Naive thymus-derived CD8-positive, alpha-beta T cell (primary cell): ENCODE measurements at regions not wholly inside any gene's neighbourhood (a gene's known extent, or its start where the extent isn't known, plus 50 kb on each side); places are given as distances from the start of the nearest gene placed in this dataset.
A peak's percentile ranks its signal among the peaks of the same experiment; 100 is the strongest.

ENCODE experiments used
- ATAC-seq, 2 donors: fragments of 150-1000 bp; cut with Tn5 transposase in 1 of 2; sonication (Bioruptor Pico), chemical (Tn5 transposase) in 1 of 2; 1 replicate in 1 of 2; 2 replicates in 1 of 2; pipeline ENCODE4 v1.10.0; 2021; ENCODE audit warnings: mild to moderate bottlenecking in 2 of 2, moderate library complexity in 2 of 2
- POLR2A ChIA-PET: fragments of 350-600 bp; sonication (Branson Sonifier 250); formaldehyde crosslinking; loops from one replicate; lab custom pipeline; 2021; ENCODE audit warnings: antibody characterized with exemption; lab: Charles Lee
- DNase-seq, 10 donors: peaks; one replicate each; pipeline versions ENCODE4 v3.0.0 to v3.0.0-alpha.2; 2020 to 2022
- H3K27ac Mint-ChIP-seq, 10 donors: one replicate each; pipeline ENCODE4 v1.8.0; 2020 to 2022; ENCODE audit warnings: mild to moderate bottlenecking in 10 of 10, mixed read lengths in 10 of 10, moderate library complexity in 4 of 10, inconsistent platforms in 1 of 10
- H3K27me3 Mint-ChIP-seq, 5 donors: one replicate each; pipeline ENCODE4 v1.8.0; 2021 to 2022; ENCODE audit warnings: mixed read lengths in 5 of 5
- H3K36me3 Mint-ChIP-seq, 3 donors: one replicate each; pipeline ENCODE4 v1.8.0; 2020 to 2022; ENCODE audit warnings: mixed read lengths in 3 of 3, mild to moderate bottlenecking in 2 of 3, inconsistent platforms in 1 of 3
- H3K4me1 Mint-ChIP-seq, 4 donors: one replicate each; pipeline ENCODE4 v1.8.0; 2021 to 2022; ENCODE audit warnings: mixed read lengths in 4 of 4
- H3K4me3 Mint-ChIP-seq, 10 donors: one replicate each; pipeline ENCODE4 v1.8.0; 2020 to 2022; ENCODE audit warnings: mild to moderate bottlenecking in 10 of 10, mixed read lengths in 10 of 10, moderate library complexity in 6 of 10, inconsistent platforms in 1 of 10
- H3K9me3 Mint-ChIP-seq, 9 donors: one replicate each; pipeline ENCODE4 v1.8.0; 2020 to 2022; ENCODE audit warnings: mixed read lengths in 9 of 9, mild to moderate bottlenecking in 3 of 9, inconsistent platforms in 1 of 9, moderate library complexity in 1 of 9

- Mint-ChIP-seq H3K27me3 (peaks cover 0 to 3% (median 0%) of the 10 kb centered on the region in 5 donors), H3K27ac (no peak overlapping the region), H3K36me3 (no peaks in the 10 kb centered on the region), H3K4me3 (no peak overlapping the region), H3K9me3 (no peaks in the 10 kb centered on the region), H3K4me1 (peaks cover 0 to 10% (median 7%) of the 10 kb centered on the region in 4 donors)
- POLR2A ChIA-PET: no interaction called here
- no peak for ATAC-seq
- DNase-seq: no peak
Measured at GRCh38 chr15:62740141-62741004, 302.2 kb upstream of the TPM1 start.

- DNase-seq (no peak), ATAC-seq (no peak)
- H3K27ac Mint-ChIP-seq: peak overlapping the region in 2 of 10 donors; percentile 32 to 44
- H3K9me3 Mint-ChIP-seq: no peaks in the 10 kb centered on the region
- H3K36me3 Mint-ChIP-seq: no peaks in the 10 kb centered on the region
- POLR2A ChIA-PET: no interaction called here
- peak overlapping the region in 1 of 10 donors; percentile 29 for H3K4me3 Mint-ChIP-seq
- peaks cover 0 to 3% (median 0%) of the 10 kb centered on the region in 5 donors for H3K27me3 Mint-ChIP-seq
- H3K4me1 Mint-ChIP-seq: peaks cover 0 to 10% (median 7%) of the 10 kb centered on the region in 4 donors
Measured at GRCh38 chr15:62741106-62741505, 301.4 kb upstream of the TPM1 start.

GRCh38 chr15:62742409-62743171, 300.0 kb upstream of the TPM1 start:
- peaks cover 0 to 3% (median 0%) of the 10 kb centered on the region in 5 donors for H3K27me3 Mint-ChIP-seq
- peak overlapping the region in 1 of 10 donors; percentile 40 for H3K27ac Mint-ChIP-seq
- H3K4me3 Mint-ChIP-seq: peak overlapping the region in 1 of 10 donors; percentile 22
- DNase-seq (peak in 6 of 10 donors; percentile 14 to 24 (median 20)), ATAC-seq (no peak)
- H3K36me3 Mint-ChIP-seq: no peaks in the 10 kb centered on the region
- POLR2A ChIA-PET: no interaction called here
- no peaks in the 10 kb centered on the region for H3K9me3 Mint-ChIP-seq
- peaks cover 0 to 10% (median 7%) of the 10 kb centered on the region in 4 donors for H3K4me1 Mint-ChIP-seq

GRCh38 chr15:62745621-62746225, 296.8 kb upstream of the TPM1 start:
- no peaks in the 10 kb centered on the region for H3K36me3 Mint-ChIP-seq

GRCh38 chr15:62748196-62748595, 294.4 kb upstream of the TPM1 start:
- Mint-ChIP-seq H3K27ac (peak overlapping the region in 1 of 10 donors; percentile 33), H3K9me3 (no peaks in the 10 kb centered on the region), H3K27me3 (peaks cover 0 to 4% (median 3%) of the 10 kb centered on the region in 5 donors), H3K4me1 (no peaks in the 10 kb centered on the region), H3K36me3 (no peaks in the 10 kb centered on the region), H3K4me3 (no peak overlapping the region)
- DNase-seq (no peak), ATAC-seq (no peak)
- POLR2A ChIA-PET: no interaction called here

More at GRCh38 chr15:62745621-62746225, 296.8 kb upstream of the TPM1 start:
- H3K4me3 Mint-ChIP-seq: no peak overlapping the region
- no peaks in the 10 kb centered on the region for H3K9me3 Mint-ChIP-seq
- peaks cover 0 to 10% (median 7%) of the 10 kb centered on the region in 4 donors for H3K4me1 Mint-ChIP-seq
- POLR2A ChIA-PET: no interaction called here
- H3K27me3 Mint-ChIP-seq: peaks cover 0 to 4% (median 3%) of the 10 kb centered on the region in 5 donors
- no peak for ATAC-seq
- DNase-seq: no peak
- no peak overlapping the region for H3K27ac Mint-ChIP-seq

- DNase-seq (no peak), ATAC-seq (no peak)
- no peaks in the 10 kb centered on the region for H3K36me3 Mint-ChIP-seq
- peaks cover 0 to 4% (median 3%) of the 10 kb centered on the region in 5 donors for H3K27me3 Mint-ChIP-seq
- H3K4me1 Mint-ChIP-seq: no peaks in the 10 kb centered on the region
- no peaks in the 10 kb centered on the region for H3K9me3 Mint-ChIP-seq
- H3K4me3 Mint-ChIP-seq: no peak overlapping the region
- no peak overlapping the region for H3K27ac Mint-ChIP-seq
- POLR2A ChIA-PET: no interaction called here
Measured at GRCh38 chr15:62749036-62749815, 293.3 kb upstream of the TPM1 start.

GRCh38 chr15:62750471-62750870, 292.1 kb upstream of the TPM1 start:
- H3K9me3 Mint-ChIP-seq: no peaks in the 10 kb centered on the region
- H3K27ac Mint-ChIP-seq: peak overlapping the region in 1 of 10 donors; percentile 11
- H3K4me3 Mint-ChIP-seq: no peak overlapping the region
- no peaks in the 10 kb centered on the region for H3K36me3 Mint-ChIP-seq
- H3K27me3 Mint-ChIP-seq: peaks cover 0 to 4% (median 1%) of the 10 kb centered on the region in 5 donors
- DNase-seq (no peak), ATAC-seq (no peak)
- H3K4me1 Mint-ChIP-seq: no peaks in the 10 kb centered on the region
- POLR2A ChIA-PET: no interaction called here

- H3K4me3 Mint-ChIP-seq: no peak overlapping the region
- DNase-seq: no peak
- POLR2A ChIA-PET: no interaction called here
- H3K4me1 Mint-ChIP-seq: no peaks in the 10 kb centered on the region
- H3K27me3 Mint-ChIP-seq: peaks cover 0 to 2% (median under 1%) of the 10 kb centered on the region in 5 donors
- ATAC-seq: no peak
- no peaks in the 10 kb centered on the region for H3K36me3 Mint-ChIP-seq
- H3K27ac Mint-ChIP-seq: no peak overlapping the region
- no peaks in the 10 kb centered on the region for H3K9me3 Mint-ChIP-seq
Measured at GRCh38 chr15:62752657-62753517, 289.7 kb upstream of the TPM1 start.

GRCh38 chr15:62753518-62754221, 288.9 kb upstream of the TPM1 start:
- Mint-ChIP-seq H3K27ac (no peak overlapping the region), H3K4me1 (no peaks in the 10 kb centered on the region), H3K27me3 (peaks cover 0 to 2% (median 0%) of the 10 kb centered on the region in 5 donors), H3K4me3 (no peak overlapping the region), H3K36me3 (no peaks in the 10 kb centered on the region), H3K9me3 (no peaks in the 10 kb centered on the region)
- no peak for DNase-seq
- POLR2A ChIA-PET: no interaction called here
- no peak for ATAC-seq

GRCh38 chr15:62756326-62756994, 286.1 kb upstream of the TPM1 start:
- no peak for ATAC-seq
- no peaks in the 10 kb centered on the region for H3K9me3 Mint-ChIP-seq
- POLR2A ChIA-PET: no interaction called here
- no peak overlapping the region for H3K27ac Mint-ChIP-seq
- no peak for DNase-seq
- H3K36me3 Mint-ChIP-seq: no peaks in the 10 kb centered on the region
- H3K4me3 Mint-ChIP-seq: no peak overlapping the region
- no peaks in the 10 kb centered on the region for H3K27me3 Mint-ChIP-seq
- H3K4me1 Mint-ChIP-seq: no peaks in the 10 kb centered on the region

GRCh38 chr15:62756995-62757360, 285.6 kb upstream of the TPM1 start:
- H3K9me3 Mint-ChIP-seq: no peaks in the 10 kb centered on the region
- POLR2A ChIA-PET: no interaction called here
- no peaks in the 10 kb centered on the region for H3K36me3 Mint-ChIP-seq
- H3K27me3 Mint-ChIP-seq: no peaks in the 10 kb centered on the region
- no peak for ATAC-seq
- no peak overlapping the region for H3K4me3 Mint-ChIP-seq
- H3K4me1 Mint-ChIP-seq: no peaks in the 10 kb centered on the region
- H3K27ac Mint-ChIP-seq: no peak overlapping the region
- no peak for DNase-seq
